ENCODE measurements at regions not wholly inside any gene's neighbourhood (a gene's known extent, or its start where the extent isn't known, plus 50 kb on each side); places are given as distances from the start of the nearest gene placed in this dataset.
"Not testable (repeated sequence)": the region's sequence is repeated elsewhere in the genome, so short reads cannot be mapped to it uniquely, and the experiment has no call there.

GRCh38 chr4:189586908-189587632 lies 353.6 kb upstream of the FRG1 start:
- H3K4me3 ChIP-seq (ENCODE audit: low read depth, low read length); H3K4me1 ChIP-seq (ENCODE audit: control insufficient read depth, insufficient read depth, low read length); H3K27ac ChIP-seq (ENCODE audit: extremely low read depth, low read depth, low read length); CTCF ChIA-PET; H3K9me3 ChIP-seq (ENCODE audit: control insufficient read depth, insufficient read depth, low read depth, low read length); H3K36me3 ChIP-seq (ENCODE audit: control insufficient read depth in 2 of 2, insufficient read depth in 1 of 2, low read length in 2 of 2); POLR2A ChIA-PET: not testable (repeated sequence)

- CTCF ChIA-PET; H3K27ac ChIP-seq (ENCODE audit: extremely low read depth, low read depth, low read length); H3K9me3 ChIP-seq (ENCODE audit: control insufficient read depth, insufficient read depth, low read depth, low read length); H3K4me3 ChIP-seq (ENCODE audit: low read depth, low read length); H3K4me1 ChIP-seq (ENCODE audit: control insufficient read depth, insufficient read depth, low read length); POLR2A ChIA-PET; H3K36me3 ChIP-seq (ENCODE audit: control insufficient read depth in 2 of 2, insufficient read depth in 1 of 2, low read length in 2 of 2): not testable (repeated sequence)
These were observed 351.5 kb upstream of the FRG1 start for GRCh38 chr4:189589201-189589600.

- POLR2A ChIA-PET = no interaction called here
- no peaks in the 10 kb centered on the region for H3K36me3 ChIP-seq (ENCODE audit: control insufficient read depth in 2 of 2, insufficient read depth in 1 of 2, low read length in 2 of 2)
- no peak for TF ChIP-seq ZNF830 (tag by site-specific recombination; IDR thresholded peaks at IDR 0.05; ENCODE audit: low read depth)
- TF ChIP-seq ZNF138 (tag by site-specific recombination; IDR thresholded peaks at IDR 0.05; ENCODE audit: borderline replicate concordance) = no peak
- no peak for TF ChIP-seq PRDM10 (tag by site-specific recombination; IDR thresholded peaks at IDR 0.05)
- no peak for TF ChIP-seq ZBTB48 (tag by site-specific recombination; IDR thresholded peaks at IDR 0.05)
- no peak for TF ChIP-seq HOXC10 (CRISPR knock-in tag; IDR thresholded peaks at IDR 0.05)
- H3K4me3 ChIP-seq (ENCODE audit: low read depth, low read length) = no peak overlapping the region
- H3K27ac ChIP-seq (ENCODE audit: extremely low read depth, low read depth, low read length) = no peak overlapping the region
- CTCF ChIA-PET = no interaction called here
- H3K4me1 ChIP-seq (ENCODE audit: control insufficient read depth, insufficient read depth, low read length) = no peaks in the 10 kb centered on the region
- no peaks in the 10 kb centered on the region for H3K9me3 ChIP-seq (ENCODE audit: control insufficient read depth, insufficient read depth, low read depth, low read length)
These were observed 347.8 kb upstream of the FRG1 start for GRCh38 chr4:189592890-189593289.

GRCh38 chr4:189597341-189597740 lies 343.3 kb upstream of the FRG1 start:
- no peaks in the 10 kb centered on the region for H3K36me3 ChIP-seq (ENCODE audit: control insufficient read depth in 2 of 2, insufficient read depth in 1 of 2, low read length in 2 of 2)
- CTCF ChIA-PET = no interaction called here
- no peak overlapping the region for H3K27ac ChIP-seq (ENCODE audit: extremely low read depth, low read depth, low read length)
- no peaks in the 10 kb centered on the region for H3K4me1 ChIP-seq (ENCODE audit: control insufficient read depth, insufficient read depth, low read length)
- TF ChIP-seq GLIS2 (tag by site-specific recombination; IDR thresholded peaks at IDR 0.05) (no peak), ZSCAN23 (tag by site-specific recombination; IDR thresholded peaks at IDR 0.05) (no peak)
- POLR2A ChIA-PET = no interaction called here
- H3K9me3 ChIP-seq (ENCODE audit: control insufficient read depth, insufficient read depth, low read depth, low read length) = no peaks in the 10 kb centered on the region
- no peak overlapping the region for H3K4me3 ChIP-seq (ENCODE audit: low read depth, low read length)

GRCh38 chr4:189600264-189600663 lies 340.4 kb upstream of the FRG1 start:
- CTCF ChIA-PET = no interaction called here
- Histone ChIP-seq H3K27ac (ENCODE audit: extremely low read depth, low read depth, low read length) (no peak overlapping the region), H3K4me3 (ENCODE audit: low read depth, low read length) (no peak overlapping the region), H3K9me3 (ENCODE audit: control insufficient read depth, insufficient read depth, low read depth, low read length) (no peaks in the 10 kb centered on the region), H3K4me1 (ENCODE audit: control insufficient read depth, insufficient read depth, low read length) (no peaks in the 10 kb centered on the region), H3K36me3 (ENCODE audit: control insufficient read depth in 2 of 2, insufficient read depth in 1 of 2, low read length in 2 of 2) (no peaks in the 10 kb centered on the region)
- POLR2A ChIA-PET = no interaction called here
- TF ChIP-seq ZNF449 (tag by site-specific recombination; IDR thresholded peaks at IDR 0.05) = no peak
- no peak for TF ChIP-seq RBAK (tag by site-specific recombination; IDR thresholded peaks at IDR 0.05)
- TF ChIP-seq CTCF (tag by site-specific recombination; IDR thresholded peaks at IDR 0.05) = no peak
- TF ChIP-seq ZNF202 (tag by site-specific recombination; IDR thresholded peaks at IDR 0.05; ENCODE audit: borderline replicate concordance) = no peak
- TF ChIP-seq WT1 (tag by site-specific recombination; IDR thresholded peaks at IDR 0.05) = no peak
- no peak for TF ChIP-seq ZNF433 (tag by site-specific recombination; IDR thresholded peaks at IDR 0.05; ENCODE audit: low read depth)
- TF ChIP-seq ZNF654 (tag by site-specific recombination; IDR thresholded peaks at IDR 0.05; ENCODE audit: low read depth) = no peak
- TF ChIP-seq ZNF148 (tag by site-specific recombination; IDR thresholded peaks at IDR 0.05; ENCODE audit: borderline replicate concordance) = no peak
